ENCODE measurements at regions not wholly inside any gene's neighbourhood (a gene's known extent, or its start where the extent isn't known, plus 50 kb on each side); places are given as distances from the start of the nearest gene placed in this dataset.

- no peak for TF ChIP-seq CTCF (IDR thresholded peaks at IDR 0.05)
- TF ChIP-seq POLR2A (IDR thresholded peaks at IDR 0.05), result no peak
Measured at GRCh38 chr2:22741216-22741615, 643.8 kb upstream of the KLHL29 start.

Measured in heart left ventricle (tissue), 13 donors.